OCI-LY1 (cell line): ENCODE measurements at regions not wholly inside any gene's neighbourhood (a gene's known extent, or its start where the extent isn't known, plus 50 kb on each side); places are given as distances from the start of the nearest gene placed in this dataset.

Source experiments
- H2AFZ ChIP-seq: fragments of 200-600 bp; sonication (generic), shearing (Covaris generic); 2 replicates; pipeline ENCODE4 v1.6.0; 2014; ENCODE audit warnings: antibody characterized with exemption, mild to moderate bottlenecking, low read length
- H3F3A ChIP-seq: fragments of 200-600 bp; sonication (generic), shearing (Covaris generic); 2 replicates; pipeline ENCODE4 v1.6.0; 2014; ENCODE audit warnings: mild to moderate bottlenecking, antibody characterized with exemption, low read length, moderate library complexity; ENCODE audit not compliant: insufficient read depth
- H3K27ac ChIP-seq: fragments of 200-600 bp; sonication (generic); 2 replicates; pipeline ENCODE4 v1.5.1; 2014; ENCODE audit warnings: low read length, mixed run types, mild to moderate bottlenecking, low read depth; ENCODE audit not compliant: poor library complexity, severe bottlenecking
- H3K27me3 ChIP-seq: fragments of 200-600 bp; sonication (generic); 2 replicates; pipeline ENCODE4 v1.6.0; 2014; ENCODE audit warnings: antibody characterized with exemption, mild to moderate bottlenecking, low read length, moderate library complexity; ENCODE audit not compliant: insufficient read depth
- H3K36me3 ChIP-seq: fragments of 200-600 bp; sonication (generic); 2 replicates; pipeline ENCODE4 v1.6.1; 2014; ENCODE audit warnings: mild to moderate bottlenecking, antibody characterized with exemption, low read length, moderate library complexity, mixed read lengths; ENCODE audit not compliant: insufficient read depth
- H3K4me1 ChIP-seq: fragments of 200-600 bp; sonication (generic); 2 replicates; pipeline ENCODE4 v1.5.1; 2014; ENCODE audit warnings: mild to moderate bottlenecking, low read length, moderate library complexity; ENCODE audit not compliant: insufficient read depth, severe bottlenecking
- H3K4me2 ChIP-seq: fragments of 200-600 bp; sonication (generic), shearing (Covaris generic); 2 replicates; pipeline ENCODE4 v1.6.1; 2014; ENCODE audit warnings: low read length
- H3K4me3 ChIP-seq: fragments of 200-600 bp; sonication (generic); 2 replicates; pipeline ENCODE4 v1.5.1; 2014; ENCODE audit warnings: low read length, low read depth, mild to moderate bottlenecking, mixed read lengths; ENCODE audit not compliant: poor library complexity, severe bottlenecking
- H3K79me2 ChIP-seq: fragments of 200-600 bp; shearing (Covaris generic); 2 replicates; pipeline ENCODE4 v1.6.1; 2016; ENCODE audit warnings: mixed run types, low read length, mixed read lengths; ENCODE audit not compliant: insufficient read depth
- H3K9ac ChIP-seq: fragments of 200-600 bp; sonication (generic), shearing (Covaris generic); 2 replicates; pipeline ENCODE4 v1.6.1; 2014; ENCODE audit warnings: mild to moderate bottlenecking, low read length, mixed read lengths
- H3K9me2 ChIP-seq: fragments of 200-600 bp; sonication (generic), shearing (Covaris generic); 2 replicates; pipeline ENCODE4 v1.6.1; 2014; ENCODE audit warnings: low read depth, mild to moderate bottlenecking, low read length, mixed read lengths
- H3K9me3 ChIP-seq: fragments of 200-600 bp; shearing (Covaris generic); 2 replicates; pipeline ENCODE4 v1.6.1; 2014; ENCODE audit warnings: low read length, mixed read lengths
- H4K20me1 ChIP-seq: fragments of 200-600 bp; sonication (generic), shearing (Covaris generic); 2 replicates; pipeline ENCODE4 v1.6.0; 2016; ENCODE audit warnings: mild to moderate bottlenecking, low read length; ENCODE audit not compliant: insufficient read depth
- EZH2 ChIP-seq: fragments of 200-600 bp; sonication (generic), shearing (Covaris generic); IDR thresholded peaks from 2 replicates; pipeline ENCODE4 v1.8.0; 2017; ENCODE audit warnings: borderline replicate concordance, mixed run types, mild to moderate bottlenecking, antibody characterized with exemption, low read length, moderate library complexity, mixed read lengths
- TF ChIP-seq, protein P1 (sequence below): fragments of 200-600 bp; sonication (generic), shearing (Covaris generic); IDR thresholded peaks from 2 replicates; pipeline ENCODE4 v1.5.1; 2017; ENCODE audit warnings: mild to moderate bottlenecking, antibody characterized with exemption, low read length, moderate library complexity, mixed read lengths

DNA sequence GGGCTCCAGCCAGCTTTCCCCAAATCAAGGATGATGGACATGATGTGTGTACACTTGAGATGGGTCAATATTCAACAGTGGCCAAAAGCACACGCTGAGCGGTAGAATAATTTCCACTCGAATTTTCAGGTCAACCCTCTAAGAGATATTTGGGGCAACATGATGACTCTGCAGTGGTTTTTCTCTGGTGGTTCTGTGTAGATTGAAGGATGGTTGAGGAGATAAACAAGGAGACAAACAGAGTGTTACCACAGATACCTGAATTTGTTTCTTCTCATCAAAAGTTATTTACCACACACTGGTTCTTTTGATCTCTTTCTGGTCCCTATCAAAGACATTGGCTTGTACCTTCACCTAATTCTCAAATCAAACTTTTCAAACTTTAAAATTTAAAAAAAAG is 242.0 kb downstream of the ETS1 start:
- H3K27me3 ChIP-seq = no peaks in the 10 kb centered on the region
- H3F3A ChIP-seq = no peaks in the 10 kb centered on the region
- H3K9me2 ChIP-seq = no peaks in the 10 kb centered on the region
- H4K20me1 ChIP-seq = no peaks in the 10 kb centered on the region
- no peak overlapping the region for H3K4me3 ChIP-seq
- H3K36me3 ChIP-seq = no peaks in the 10 kb centered on the region
- no peak overlapping the region for H3K4me2 ChIP-seq
- no peaks in the 10 kb centered on the region for H3K4me1 ChIP-seq
- no peak overlapping the region for H3K9ac ChIP-seq
- H3K79me2 ChIP-seq = no peaks in the 10 kb centered on the region
- no peak overlapping the region for H3K27ac ChIP-seq
- no peak for TF ChIP-seq EZH2
- TF ChIP-seq, protein P1, sequence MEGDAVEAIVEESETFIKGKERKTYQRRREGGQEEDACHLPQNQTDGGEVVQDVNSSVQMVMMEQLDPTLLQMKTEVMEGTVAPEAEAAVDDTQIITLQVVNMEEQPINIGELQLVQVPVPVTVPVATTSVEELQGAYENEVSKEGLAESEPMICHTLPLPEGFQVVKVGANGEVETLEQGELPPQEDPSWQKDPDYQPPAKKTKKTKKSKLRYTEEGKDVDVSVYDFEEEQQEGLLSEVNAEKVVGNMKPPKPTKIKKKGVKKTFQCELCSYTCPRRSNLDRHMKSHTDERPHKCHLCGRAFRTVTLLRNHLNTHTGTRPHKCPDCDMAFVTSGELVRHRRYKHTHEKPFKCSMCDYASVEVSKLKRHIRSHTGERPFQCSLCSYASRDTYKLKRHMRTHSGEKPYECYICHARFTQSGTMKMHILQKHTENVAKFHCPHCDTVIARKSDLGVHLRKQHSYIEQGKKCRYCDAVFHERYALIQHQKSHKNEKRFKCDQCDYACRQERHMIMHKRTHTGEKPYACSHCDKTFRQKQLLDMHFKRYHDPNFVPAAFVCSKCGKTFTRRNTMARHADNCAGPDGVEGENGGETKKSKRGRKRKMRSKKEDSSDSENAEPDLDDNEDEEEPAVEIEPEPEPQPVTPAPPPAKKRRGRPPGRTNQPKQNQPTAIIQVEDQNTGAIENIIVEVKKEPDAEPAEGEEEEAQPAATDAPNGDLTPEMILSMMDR = no peak
- no peak overlapping the region for H2AFZ ChIP-seq
- no peaks in the 10 kb centered on the region for H3K9me3 ChIP-seq

GRCh38 chr11:128343870-128344269 is 243.5 kb downstream of the ETS1 start:
- H3K27ac ChIP-seq = no peak overlapping the region
- no peaks in the 10 kb centered on the region for H3K79me2 ChIP-seq
- H2AFZ ChIP-seq = no peak overlapping the region
- H3K27me3 ChIP-seq = no peaks in the 10 kb centered on the region
- H3K9me3 ChIP-seq = no peaks in the 10 kb centered on the region
- no peak overlapping the region for H3K4me3 ChIP-seq
- no peaks in the 10 kb centered on the region for H4K20me1 ChIP-seq
- no peaks in the 10 kb centered on the region for H3K36me3 ChIP-seq
- no peaks in the 10 kb centered on the region for H3K9me2 ChIP-seq
- no peaks in the 10 kb centered on the region for H3K4me1 ChIP-seq
- TF ChIP-seq, protein P1 = no peak
- no peak for TF ChIP-seq EZH2
- no peaks in the 10 kb centered on the region for H3F3A ChIP-seq
- no peak overlapping the region for H3K9ac ChIP-seq
- H3K4me2 ChIP-seq = no peak overlapping the region

DNA sequence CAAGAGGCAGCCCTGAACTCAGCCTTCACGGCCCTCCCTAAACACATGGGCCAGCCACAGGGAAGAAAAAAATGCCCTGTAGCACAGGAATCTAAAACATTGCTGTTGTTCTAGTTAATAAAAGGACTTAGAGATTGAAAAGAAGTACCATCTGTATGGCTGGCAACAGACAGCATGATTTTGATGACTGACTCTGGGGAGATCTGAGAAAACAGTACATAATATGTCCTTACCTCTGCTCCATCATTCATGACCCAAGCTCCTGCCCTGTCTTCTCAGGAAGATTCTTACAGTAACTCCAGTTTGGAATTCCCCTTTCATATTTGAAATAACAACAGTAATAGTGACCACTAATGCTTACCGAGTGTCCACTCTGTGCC is 244.2 kb downstream of the ETS1 start:
- Histone ChIP-seq H3K27ac (no peak overlapping the region), H3K9me2 (no peaks in the 10 kb centered on the region), H3K36me3 (no peaks in the 10 kb centered on the region), H3K4me1 (no peaks in the 10 kb centered on the region), H2AFZ (no peak overlapping the region), H3K9me3 (no peaks in the 10 kb centered on the region), H3K79me2 (no peaks in the 10 kb centered on the region), H3F3A (no peaks in the 10 kb centered on the region), H3K27me3 (no peaks in the 10 kb centered on the region), H3K9ac (no peak overlapping the region), H3K4me2 (no peak overlapping the region), H4K20me1 (no peaks in the 10 kb centered on the region), H3K4me3 (no peak overlapping the region)
- TF ChIP-seq EZH2 = no peak
- TF ChIP-seq, protein P1 = no peak
